GM19025 (cell line): ENCODE measurements at regions not wholly inside any gene's neighbourhood (a gene's known extent, or its start where the extent isn't known, plus 50 kb on each side); places are given as distances from the start of the nearest gene placed in this dataset.

Experiments used
- ATAC-seq: cut with Tn5 transposase; IDR thresholded peaks from one replicate; pipeline ENCODE4 v1.9.1; 2021; ENCODE audit warnings: mild to moderate bottlenecking, low read depth, moderate library complexity; ENCODE audit not compliant: unreplicated experiment

DNA sequence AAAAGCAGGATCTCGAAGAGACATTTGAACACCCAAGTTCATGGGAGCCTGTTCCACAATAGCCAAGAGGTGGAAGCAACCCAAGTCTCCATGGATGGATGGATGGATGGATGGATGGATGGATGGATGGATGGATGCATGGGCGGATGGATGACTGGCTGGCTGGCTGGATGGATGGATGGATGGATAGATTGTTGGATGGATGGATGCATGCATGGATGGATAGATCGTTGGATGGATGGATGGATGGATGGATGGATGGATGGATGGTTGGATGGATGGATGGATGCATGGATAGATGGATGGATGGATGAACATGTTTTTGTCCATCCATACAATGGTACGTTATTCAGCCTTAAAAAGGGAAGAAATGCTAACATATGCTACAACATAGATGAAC lies 603.4 kb downstream of the BRD1 start:
- no peak for ATAC-seq

DNA sequence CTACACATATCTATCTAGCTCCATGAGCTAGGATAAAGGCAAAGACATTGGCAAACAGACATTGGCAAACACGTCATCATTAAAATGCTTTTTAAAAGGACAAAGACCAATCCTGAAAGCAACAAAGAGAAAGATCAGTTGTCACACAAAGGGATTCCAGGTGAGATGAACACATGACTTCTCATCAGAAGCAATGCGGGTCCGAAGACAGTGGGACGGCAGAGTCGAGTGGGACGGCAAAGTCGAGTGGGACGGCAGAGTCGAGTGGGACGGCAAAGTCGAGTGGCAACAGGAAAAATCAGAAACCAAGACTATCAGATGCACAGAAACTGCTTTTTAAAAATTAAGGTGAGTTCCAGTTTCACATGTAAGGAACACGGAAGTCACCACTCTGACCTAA lies 609.5 kb downstream of the BRD1 start:
- ATAC-seq: no peak

DNA sequence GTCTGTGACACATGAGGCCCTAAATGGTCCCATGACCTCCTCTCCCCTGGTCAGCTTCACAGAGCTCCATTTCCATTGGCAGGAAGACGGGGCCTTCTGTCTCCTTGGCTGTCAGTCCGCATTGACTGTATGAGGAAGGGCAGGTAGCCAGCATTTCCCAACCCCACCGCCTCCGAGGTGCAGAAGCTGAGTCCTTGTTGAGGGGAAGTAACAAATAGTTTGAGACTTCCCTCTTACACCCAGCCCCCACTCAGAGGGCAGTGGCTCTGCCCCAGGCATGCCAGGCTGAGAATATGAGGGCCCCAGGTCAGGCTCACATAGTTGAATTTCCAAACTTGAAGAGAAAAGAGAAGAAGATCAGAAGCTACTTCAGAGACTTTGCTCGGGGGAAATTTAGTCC lies 611.1 kb downstream of the BRD1 start:
- ATAC-seq: no peak

DNA sequence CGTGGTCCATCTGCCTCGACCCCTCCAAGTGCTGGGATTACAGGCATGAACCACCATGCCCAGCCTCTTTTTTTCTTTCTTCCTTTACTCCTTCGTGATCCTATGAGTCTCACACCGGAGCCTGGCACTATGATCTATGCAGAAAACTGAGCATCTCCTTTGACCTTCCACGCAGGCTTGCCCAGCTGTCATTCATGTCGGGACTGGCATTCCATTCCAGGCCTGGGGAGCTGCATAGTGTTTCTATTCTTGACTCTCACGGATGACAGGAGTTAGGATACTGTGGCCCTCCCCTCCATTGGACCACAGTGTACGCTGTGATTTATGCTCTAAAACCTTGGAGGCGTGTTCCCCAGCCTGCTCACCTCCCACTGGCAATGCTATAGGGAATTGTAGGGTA lies 611.8 kb downstream of the BRD1 start:
- no peak for ATAC-seq

DNA sequence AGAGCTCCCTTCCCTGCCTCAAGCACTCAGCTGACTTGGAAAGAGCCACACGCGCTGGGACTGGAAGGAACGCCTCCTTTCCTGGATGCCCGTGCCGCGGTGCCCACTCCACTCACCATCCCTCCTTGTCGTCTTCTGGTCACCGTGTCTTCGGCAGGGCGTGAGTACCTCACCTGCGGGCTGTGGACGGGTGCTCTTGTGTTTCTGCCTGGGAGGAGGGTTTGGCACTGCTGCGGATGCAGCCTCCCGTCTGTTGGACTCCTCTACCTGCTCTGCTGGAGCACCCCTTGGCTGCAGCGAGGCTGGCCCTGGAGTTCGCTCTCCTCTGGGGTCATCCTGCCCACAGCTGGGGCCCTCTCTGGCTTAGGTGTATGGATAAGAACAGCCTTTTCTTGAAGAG lies 612.7 kb downstream of the BRD1 start:
- ATAC-seq: no peak

DNA sequence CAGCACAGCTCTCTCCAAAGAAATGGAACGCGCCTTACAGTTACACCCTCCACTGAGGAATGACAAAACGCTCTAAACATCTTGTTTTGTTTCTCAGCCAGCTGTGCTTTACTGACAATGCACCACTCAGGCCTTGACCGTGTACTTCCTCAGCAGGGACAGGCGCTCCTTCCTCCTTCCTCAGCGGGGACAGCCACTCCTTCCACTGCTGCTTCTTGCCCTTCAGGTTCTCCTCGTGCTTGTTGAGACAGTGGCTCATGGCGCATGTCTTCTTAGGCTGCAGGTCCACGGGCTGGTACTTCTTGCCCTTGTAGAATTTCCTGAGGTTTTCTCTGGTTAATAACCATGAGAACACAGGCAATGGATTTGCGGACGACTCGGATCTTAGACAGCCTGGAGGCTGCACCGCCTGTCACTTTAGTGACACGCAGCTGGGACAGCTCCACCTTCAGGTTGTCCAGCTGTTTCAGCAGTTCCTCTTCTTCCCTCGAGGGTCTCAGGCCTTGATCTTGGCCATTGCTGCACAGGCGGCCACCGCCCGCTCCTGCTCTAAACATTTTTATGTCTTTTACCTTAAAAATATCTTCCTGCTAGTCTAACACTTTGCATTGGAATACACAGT lies 613.8 kb downstream of the BRD1 start:
- ATAC-seq: no peak

DNA sequence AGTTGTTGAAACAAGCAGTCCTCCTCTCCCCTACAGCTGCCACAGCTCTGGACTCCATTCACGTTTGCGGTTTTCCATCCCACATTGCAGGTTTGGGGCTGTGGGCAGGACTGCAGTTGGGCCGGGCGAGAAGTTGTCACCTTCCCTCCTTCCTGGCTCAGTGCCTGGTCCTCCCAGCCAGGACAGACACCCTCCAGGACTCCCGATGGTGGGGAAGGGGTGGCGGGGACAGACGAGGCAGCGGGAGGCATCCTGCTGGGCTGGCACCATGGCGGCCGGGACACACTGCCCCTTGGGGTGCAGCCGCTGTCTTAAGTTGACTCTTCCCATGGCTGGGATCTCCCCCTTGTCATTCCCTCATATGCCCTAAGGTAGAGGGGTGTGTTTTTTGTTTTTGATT lies 615.2 kb downstream of the BRD1 start:
- no peak for ATAC-seq

DNA sequence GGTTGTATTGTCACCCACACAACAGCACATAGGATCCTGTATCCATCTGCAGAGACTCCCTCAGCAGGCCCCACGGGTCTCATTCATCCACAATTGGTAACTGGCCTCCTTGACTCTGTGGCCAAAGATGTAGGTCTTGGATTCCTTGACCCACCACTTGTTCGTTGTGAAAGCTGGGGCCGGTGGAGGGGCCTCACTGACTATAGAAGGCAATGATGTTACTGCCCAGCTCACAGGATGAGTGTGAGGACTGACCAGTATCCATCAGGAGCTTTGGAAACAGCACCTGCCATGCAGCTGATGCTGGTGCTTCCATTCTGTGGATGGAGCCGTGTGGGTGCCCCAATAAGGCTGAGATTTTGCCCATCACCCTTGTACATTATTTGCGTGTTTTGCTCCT lies 615.7 kb downstream of the BRD1 start:
- ATAC-seq: no peak

DNA sequence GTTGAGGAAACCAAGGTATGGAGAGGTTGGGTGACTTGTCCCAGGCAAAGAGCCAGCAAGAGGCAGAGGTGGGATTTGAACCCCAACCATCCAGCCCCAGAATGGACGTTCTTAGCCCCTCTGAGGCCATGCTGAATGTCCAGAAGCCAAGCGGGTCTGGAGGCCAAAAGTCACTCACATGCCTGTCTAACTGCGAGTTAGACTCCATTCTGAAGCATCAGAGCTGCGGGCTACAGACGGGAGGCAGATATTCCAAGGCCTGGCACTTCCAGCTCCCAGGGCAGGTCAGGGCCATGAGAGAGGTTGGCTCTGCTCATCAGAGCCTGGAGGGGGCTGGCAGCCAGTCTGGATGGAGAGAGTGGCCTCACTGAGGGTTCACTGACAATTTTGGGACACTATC lies 616.5 kb downstream of the BRD1 start:
- no peak for ATAC-seq

DNA sequence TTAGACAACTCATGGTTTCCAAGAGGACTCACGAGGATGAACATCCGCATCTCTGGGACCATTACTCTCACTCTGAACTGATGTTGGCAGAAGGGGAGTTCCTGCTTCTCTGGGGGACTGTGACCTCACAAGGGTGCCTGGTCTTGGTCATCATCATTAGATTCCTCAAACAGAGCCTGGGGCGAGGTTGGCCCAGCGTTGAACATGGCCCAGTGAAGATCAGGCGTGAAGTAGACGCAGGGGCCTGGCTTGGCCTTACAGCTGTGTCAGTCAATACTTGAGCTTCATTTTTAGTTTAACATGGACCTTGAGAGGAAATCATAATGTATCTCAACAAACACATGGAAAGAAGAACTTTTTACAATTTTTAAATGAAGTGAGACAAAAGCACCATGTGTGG lies 617.1 kb downstream of the BRD1 start:
- no peak for ATAC-seq

DNA sequence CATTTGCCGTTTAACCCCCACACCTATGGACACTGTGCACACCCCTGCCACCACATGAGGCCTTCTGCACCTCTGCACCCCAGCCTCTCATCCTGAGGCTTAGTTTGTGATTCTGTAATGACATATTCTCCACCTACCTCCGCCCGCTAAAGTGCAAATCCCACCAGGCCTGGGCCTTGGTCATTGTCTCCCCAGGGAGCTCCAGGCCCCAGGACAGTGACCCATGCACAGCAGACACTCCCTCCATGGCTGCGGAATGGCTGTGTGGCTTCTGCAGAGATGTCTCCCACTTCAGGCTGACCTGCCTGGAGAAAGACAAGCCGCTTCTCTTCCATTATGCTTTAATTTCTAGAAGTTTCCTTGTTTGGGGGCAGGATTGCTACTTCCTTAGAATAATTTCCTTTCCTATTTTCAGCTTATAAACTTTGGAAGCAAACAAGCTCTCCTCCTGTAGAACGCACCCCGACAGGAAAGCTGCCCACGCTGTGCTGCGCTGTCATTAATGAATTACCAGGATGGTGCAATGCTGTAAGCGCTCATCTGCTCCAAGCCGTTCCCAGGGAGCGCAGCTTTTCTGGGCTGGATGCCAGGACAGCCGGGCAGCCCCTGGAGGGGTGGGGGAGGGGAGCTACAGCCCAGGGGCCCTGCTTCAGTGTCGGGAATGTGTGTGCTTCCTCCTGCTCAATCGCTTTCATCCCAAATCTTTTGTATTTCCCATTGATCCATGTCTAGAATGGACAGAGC lies 618.0 kb downstream of the BRD1 start:
- ATAC-seq: no peak

DNA sequence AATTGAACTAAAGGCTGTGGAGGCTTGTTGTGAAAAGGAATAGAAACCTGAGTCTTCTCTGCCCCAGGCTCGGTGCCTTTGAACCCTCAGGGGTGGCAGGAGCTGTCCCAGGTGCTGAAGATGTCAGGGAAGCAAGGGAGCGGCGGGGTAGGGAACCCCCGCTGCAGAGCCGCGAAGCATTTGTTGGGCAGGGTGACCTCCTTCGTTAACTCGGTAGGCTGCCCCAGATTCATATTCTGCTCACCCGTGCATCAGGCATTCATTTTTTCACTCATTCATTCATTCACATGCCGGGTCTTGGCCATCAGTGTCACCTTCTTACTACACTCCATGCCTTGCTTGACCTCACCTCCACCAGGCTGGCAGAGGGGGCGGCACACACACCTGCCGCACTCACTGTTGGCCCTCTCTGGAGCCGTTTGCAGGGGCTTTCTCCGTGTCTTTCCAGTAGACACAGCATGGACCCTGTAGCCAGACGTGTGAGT lies 618.9 kb downstream of the BRD1 start:
- ATAC-seq: no peak

DNA sequence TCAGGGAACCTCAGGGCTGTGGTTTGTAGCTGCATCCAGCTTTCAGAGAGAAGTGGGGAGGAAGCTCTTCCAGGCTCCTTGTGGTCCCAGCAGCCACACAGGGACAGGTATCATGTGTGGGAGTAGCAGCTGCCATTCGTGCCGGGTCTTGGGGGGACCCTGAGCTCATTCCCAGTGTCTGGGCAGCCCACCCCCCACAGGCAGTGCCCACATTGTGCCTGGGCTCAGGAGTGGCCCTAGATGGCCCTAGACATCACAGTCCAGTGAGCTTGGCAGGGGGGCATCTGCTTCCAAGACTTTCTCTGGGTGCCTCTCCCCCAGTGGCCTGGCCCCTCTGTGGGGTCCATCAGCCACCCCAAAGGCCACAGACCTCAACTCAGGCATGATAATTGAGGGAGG lies 619.7 kb downstream of the BRD1 start:
- no peak for ATAC-seq

DNA sequence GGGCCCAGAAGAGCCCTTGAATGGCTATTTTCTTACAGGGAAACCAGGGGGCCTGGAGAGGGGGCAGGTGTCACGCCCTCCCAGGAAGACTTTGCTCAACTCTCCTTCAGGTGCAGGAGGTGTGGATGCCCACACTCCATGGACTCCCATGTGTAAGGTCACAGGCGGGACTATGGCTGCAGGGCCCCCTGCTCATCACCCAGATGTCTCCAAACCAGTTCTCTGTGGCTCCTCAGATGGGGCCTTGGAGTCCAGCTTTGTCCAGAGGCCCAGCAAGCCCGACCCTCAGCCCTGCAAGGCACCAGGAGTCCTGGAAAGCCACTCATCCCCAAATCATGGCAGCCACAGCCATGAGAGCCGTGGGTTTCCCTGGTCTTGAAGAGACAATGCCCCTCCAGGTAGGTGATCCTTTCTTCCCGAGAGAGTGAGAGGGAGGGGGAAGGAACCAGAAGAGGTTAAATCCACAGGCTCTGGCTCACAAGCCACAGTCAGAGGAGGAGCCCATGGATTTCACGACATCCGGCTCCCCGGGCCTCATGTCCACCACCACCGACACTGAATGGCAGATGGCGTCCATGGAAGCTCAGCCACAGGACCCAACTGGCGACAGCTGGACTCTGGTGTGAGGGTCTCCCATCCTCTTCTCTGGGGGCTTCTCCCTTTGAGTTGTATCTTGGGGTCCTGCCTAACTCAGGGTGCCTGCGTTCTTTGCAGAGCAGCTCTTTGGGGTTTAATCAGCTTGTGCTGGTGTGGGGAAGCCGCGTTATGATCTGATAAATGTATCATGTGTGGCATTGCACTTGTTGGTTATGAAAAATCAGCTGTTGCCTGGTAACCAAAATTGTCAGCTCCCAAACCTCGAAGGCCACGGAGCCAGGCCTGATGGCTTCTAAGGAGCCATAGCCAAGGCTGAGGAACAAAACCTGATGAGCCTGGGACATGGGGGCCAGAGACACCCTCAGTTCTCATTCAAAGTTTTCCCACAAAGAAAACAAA lies 620.4 kb downstream of the BRD1 start:
- no peak for ATAC-seq

DNA sequence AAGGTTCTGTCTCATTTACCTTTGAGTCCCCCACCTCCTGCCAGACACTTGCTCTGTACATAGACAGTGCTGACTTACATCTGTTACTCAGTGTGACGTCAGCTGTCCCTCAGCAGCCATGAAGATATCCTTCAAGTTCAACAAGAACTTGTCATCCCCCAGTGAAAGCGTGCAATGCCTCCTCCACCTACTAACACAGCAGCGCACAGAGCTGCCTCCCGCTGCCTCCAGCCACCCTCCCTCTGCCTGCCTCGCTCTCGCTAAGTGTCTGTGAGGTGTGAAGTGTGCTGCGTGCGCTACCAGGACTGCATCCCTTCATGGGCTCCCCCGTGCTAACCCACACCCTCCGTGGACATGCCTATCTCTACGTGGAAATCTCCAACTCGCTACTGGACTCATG lies 621.4 kb downstream of the BRD1 start:
- no peak for ATAC-seq

DNA sequence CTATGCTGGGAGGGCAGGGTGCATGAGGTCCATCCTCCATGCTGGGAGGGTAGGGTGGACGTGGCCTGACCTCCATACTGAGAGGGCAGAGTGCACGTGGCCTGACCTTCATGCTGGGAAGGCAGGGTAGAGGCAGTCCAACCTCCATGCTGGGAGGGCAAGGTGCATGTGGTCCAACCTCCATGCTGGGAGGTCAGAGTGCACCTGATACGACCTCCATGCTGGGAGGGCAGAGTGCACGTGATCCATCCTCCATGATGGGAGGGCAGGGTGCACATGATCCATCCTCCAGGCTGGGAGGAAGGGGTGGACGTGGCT lies 622.2 kb downstream of the BRD1 start:
- ATAC-seq: no peak

DNA sequence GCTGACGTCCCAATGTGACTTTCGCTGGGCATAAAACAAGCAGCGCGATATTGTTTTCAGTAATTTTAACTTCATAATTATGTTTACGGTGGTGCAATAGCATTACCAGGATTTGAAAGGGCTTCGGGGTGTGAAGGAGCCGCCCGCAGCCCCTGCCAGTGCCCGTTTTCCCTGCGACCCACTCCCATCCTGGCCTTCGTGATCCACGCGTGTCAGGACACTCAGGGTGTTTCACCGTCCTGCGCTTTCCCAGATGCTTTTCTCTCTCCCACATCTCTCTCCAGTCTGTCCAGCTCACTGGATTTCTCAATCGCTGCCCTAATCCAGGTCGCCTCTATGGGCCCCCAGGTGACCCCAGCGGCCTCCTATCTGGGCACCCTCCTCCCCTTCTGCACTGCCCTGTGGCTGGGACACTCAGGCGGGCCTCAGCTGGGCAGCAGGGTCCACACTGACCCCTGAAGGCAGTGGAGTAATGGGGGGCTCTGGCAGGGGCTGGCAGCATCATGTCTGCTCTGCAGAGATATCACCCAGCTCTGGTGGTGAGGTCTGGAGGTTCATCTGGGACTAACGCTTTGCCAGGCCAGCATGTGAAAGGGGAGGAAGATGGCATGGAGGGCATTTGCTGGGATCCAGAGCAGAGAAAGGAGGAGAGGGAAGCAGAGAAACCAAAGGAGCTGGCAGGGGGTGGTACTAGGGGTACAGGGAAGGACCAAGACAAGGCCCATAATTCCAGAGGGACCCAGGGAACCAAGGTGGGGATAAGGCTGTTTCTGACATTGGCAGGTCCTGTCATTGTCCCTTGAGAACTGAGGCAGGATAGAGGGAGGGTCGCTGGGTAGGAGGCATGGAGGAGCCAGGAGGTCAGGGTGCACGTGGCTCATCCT lies 622.8 kb downstream of the BRD1 start:
- no peak for ATAC-seq

DNA sequence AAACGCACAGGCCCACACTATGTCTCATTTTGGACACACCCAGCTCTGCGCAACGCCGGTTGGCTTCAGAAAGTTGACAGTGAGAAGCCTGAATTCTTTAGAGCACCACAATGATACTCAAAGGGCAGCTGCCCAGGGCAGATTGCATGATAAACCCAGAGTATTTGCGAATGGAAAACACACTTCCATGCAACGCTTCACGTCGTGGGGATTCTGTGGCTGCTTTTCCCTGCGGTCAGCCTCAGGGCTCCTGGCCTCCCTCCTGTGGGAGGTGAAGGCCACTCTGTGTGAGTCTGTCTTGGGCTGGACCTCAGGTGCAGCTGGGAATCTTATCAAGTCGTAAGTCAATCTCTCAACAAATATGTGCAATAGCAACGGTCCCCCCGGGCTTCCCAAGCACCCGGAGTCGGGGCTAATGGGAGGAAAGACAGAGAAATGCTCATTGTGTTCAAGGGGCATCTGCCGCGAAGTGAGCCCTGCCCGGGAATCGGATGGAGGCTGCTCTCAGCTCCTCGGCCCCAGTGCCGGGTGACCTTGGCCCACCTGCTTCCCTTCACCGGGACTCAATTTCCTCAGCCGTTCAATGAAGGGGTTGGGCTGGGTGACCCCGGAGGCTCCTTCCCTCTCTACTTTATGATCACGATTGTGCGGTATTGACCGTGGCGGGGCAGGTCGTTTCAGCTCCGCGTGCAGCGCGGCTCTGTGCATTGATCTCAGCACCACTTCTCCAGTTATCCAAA lies 623.6 kb downstream of the BRD1 start:
- no peak for ATAC-seq

DNA sequence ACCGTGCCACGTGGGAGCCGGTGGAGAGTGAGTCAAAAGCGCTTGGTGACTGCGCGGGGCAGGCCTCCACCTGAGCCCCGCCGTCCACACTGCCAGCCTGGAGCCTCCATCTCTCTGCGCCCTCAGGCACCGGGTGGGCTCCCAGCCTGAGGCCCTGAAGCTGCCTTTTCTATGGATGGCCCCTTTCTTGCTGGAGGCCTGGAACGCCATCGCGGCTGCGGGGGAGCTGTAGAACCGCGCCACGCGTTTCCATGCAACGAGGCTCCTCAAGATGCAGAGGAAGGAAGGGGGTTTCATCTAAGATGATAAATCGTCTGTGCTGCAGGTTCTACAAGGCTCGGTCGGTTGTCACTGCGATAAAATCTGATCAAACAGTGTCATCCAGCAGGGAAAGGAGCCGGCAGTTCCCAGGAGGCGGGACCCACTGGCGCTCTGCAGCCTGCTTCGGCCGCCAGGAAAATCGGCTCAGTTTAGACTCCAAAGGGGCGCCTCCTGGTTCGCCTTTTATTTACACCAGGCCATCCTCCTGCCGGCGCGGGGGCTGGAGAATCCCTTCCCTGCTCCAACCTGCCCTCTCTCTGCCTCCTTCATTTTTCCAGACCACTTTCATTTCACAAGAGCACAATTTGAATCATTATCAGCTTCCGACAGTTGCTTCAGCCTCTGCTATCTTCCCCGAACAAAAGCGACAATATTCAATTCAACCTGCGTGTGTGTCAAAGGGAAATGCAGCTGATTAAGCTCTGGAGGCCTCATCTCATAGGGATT lies 624.4 kb downstream of the BRD1 start:
- ATAC-seq: no peak
